ENCODE measurements at regions not wholly inside any gene's neighbourhood (a gene's known extent, or its start where the extent isn't known, plus 50 kb on each side); places are given as distances from the start of the nearest gene placed in this dataset.

- peaks cover 0 to 4% of the 10 kb centered on the region in 2 donors for H3K4me1 ChIP-seq (ENCODE audit: control insufficient read depth in 1 of 2, insufficient read depth in 2 of 2, low read length in 2 of 2)
- no peaks in the 10 kb centered on the region for H3K27me3 ChIP-seq (ENCODE audit: low read depth, low read length)
- no peaks in the 10 kb centered on the region for H3K36me3 ChIP-seq (ENCODE audit: control insufficient read depth in 1 of 2, insufficient read depth in 2 of 2, low read length in 2 of 2)
- H3K27ac ChIP-seq (ENCODE audit: low read length): no peak overlapping the region
- H3K4me3 ChIP-seq (ENCODE audit: low read depth in 1 of 2, low read length in 2 of 2): no peak overlapping the region
- peaks cover 0 to 9% of the 10 kb centered on the region in 2 donors for H3K9me3 ChIP-seq (ENCODE audit: control insufficient read depth in 1 of 2, low read length in 2 of 2)
Observed at GRCh38 chr10:60565492-60565891, 175.8 kb upstream of the ANK3 start.

- Histone ChIP-seq H3K27ac (ENCODE audit: low read length) (no peak overlapping the region), H3K9me3 (ENCODE audit: control insufficient read depth in 1 of 2, low read length in 2 of 2) (peaks cover 0 to 9% of the 10 kb centered on the region in 2 donors), H3K4me1 (ENCODE audit: control insufficient read depth in 1 of 2, insufficient read depth in 2 of 2, low read length in 2 of 2) (peaks cover 0 to 4% of the 10 kb centered on the region in 2 donors), H3K4me3 (ENCODE audit: low read depth in 1 of 2, low read length in 2 of 2) (no peak overlapping the region), H3K36me3 (ENCODE audit: control insufficient read depth in 1 of 2, insufficient read depth in 2 of 2, low read length in 2 of 2) (no peaks in the 10 kb centered on the region), H3K27me3 (ENCODE audit: low read depth, low read length) (no peaks in the 10 kb centered on the region)
Observed at GRCh38 chr10:60564475-60564874, 174.8 kb upstream of the ANK3 start.

GRCh38 chr10:60560451-60560850 is 170.8 kb upstream of the ANK3 start:
- no peak overlapping the region for H3K27ac ChIP-seq (ENCODE audit: low read length)
- no peak overlapping the region for H3K4me3 ChIP-seq (ENCODE audit: low read depth in 1 of 2, low read length in 2 of 2)
- no peaks in the 10 kb centered on the region for H3K9me3 ChIP-seq (ENCODE audit: control insufficient read depth in 1 of 2, low read length in 2 of 2)
- H3K27me3 ChIP-seq (ENCODE audit: low read depth, low read length): no peaks in the 10 kb centered on the region
- H3K4me1 ChIP-seq (ENCODE audit: control insufficient read depth in 1 of 2, insufficient read depth in 2 of 2, low read length in 2 of 2): peaks cover 0 to 4% of the 10 kb centered on the region in 2 donors
- no peaks in the 10 kb centered on the region for H3K36me3 ChIP-seq (ENCODE audit: control insufficient read depth in 1 of 2, insufficient read depth in 2 of 2, low read length in 2 of 2)

GRCh38 chr10:60555700-60556099 is 166.0 kb upstream of the ANK3 start:
- H3K4me1 ChIP-seq (ENCODE audit: control insufficient read depth in 1 of 2, insufficient read depth in 2 of 2, low read length in 2 of 2): no peaks in the 10 kb centered on the region
- peaks cover 0 to 2% of the 10 kb centered on the region in 2 donors for H3K9me3 ChIP-seq (ENCODE audit: control insufficient read depth in 1 of 2, low read length in 2 of 2)
- H3K27ac ChIP-seq (ENCODE audit: low read length): no peak overlapping the region
- H3K36me3 ChIP-seq (ENCODE audit: control insufficient read depth in 1 of 2, insufficient read depth in 2 of 2, low read length in 2 of 2): no peaks in the 10 kb centered on the region
- H3K27me3 ChIP-seq (ENCODE audit: low read depth, low read length): no peaks in the 10 kb centered on the region
- H3K4me3 ChIP-seq (ENCODE audit: low read depth in 1 of 2, low read length in 2 of 2): no peak overlapping the region

- peaks cover 0 to 2% of the 10 kb centered on the region in 2 donors for H3K9me3 ChIP-seq (ENCODE audit: control insufficient read depth in 1 of 2, low read length in 2 of 2)
- no peaks in the 10 kb centered on the region for H3K4me1 ChIP-seq (ENCODE audit: control insufficient read depth in 1 of 2, insufficient read depth in 2 of 2, low read length in 2 of 2)
- H3K36me3 ChIP-seq (ENCODE audit: control insufficient read depth in 1 of 2, insufficient read depth in 2 of 2, low read length in 2 of 2): no peaks in the 10 kb centered on the region
- H3K27ac ChIP-seq (ENCODE audit: low read length): no peak overlapping the region
- H3K27me3 ChIP-seq (ENCODE audit: low read depth, low read length): no peaks in the 10 kb centered on the region
- no peak overlapping the region for H3K4me3 ChIP-seq (ENCODE audit: low read depth in 1 of 2, low read length in 2 of 2)
Observed at GRCh38 chr10:60549686-60550085, 160.0 kb upstream of the ANK3 start.

- H3K9me3 ChIP-seq (ENCODE audit: control insufficient read depth in 1 of 2, low read length in 2 of 2): no peaks in the 10 kb centered on the region
- H3K4me1 ChIP-seq (ENCODE audit: control insufficient read depth in 1 of 2, insufficient read depth in 2 of 2, low read length in 2 of 2): peaks cover 0 to 9% of the 10 kb centered on the region in 2 donors
- no peaks in the 10 kb centered on the region for H3K27me3 ChIP-seq (ENCODE audit: low read depth, low read length)
- H3K27ac ChIP-seq (ENCODE audit: low read length): no peak overlapping the region
- no peak overlapping the region for H3K4me3 ChIP-seq (ENCODE audit: low read depth in 1 of 2, low read length in 2 of 2)
- H3K36me3 ChIP-seq (ENCODE audit: control insufficient read depth in 1 of 2, insufficient read depth in 2 of 2, low read length in 2 of 2): no peaks in the 10 kb centered on the region
Observed at GRCh38 chr10:60542657-60543056, 153.0 kb upstream of the ANK3 start.

GRCh38 chr10:60541451-60541850 is 151.8 kb upstream of the ANK3 start:
- no peak overlapping the region for H3K27ac ChIP-seq (ENCODE audit: low read length)

GRCh38 chr10:60537697-60538096 is 148.0 kb upstream of the ANK3 start:
- H3K4me3 ChIP-seq (ENCODE audit: low read depth in 1 of 2, low read length in 2 of 2): no peak overlapping the region
- no peaks in the 10 kb centered on the region for H3K36me3 ChIP-seq (ENCODE audit: control insufficient read depth in 1 of 2, insufficient read depth in 2 of 2, low read length in 2 of 2)
- no peaks in the 10 kb centered on the region for H3K27me3 ChIP-seq (ENCODE audit: low read depth, low read length)
- no peaks in the 10 kb centered on the region for H3K9me3 ChIP-seq (ENCODE audit: control insufficient read depth in 1 of 2, low read length in 2 of 2)
- H3K4me1 ChIP-seq (ENCODE audit: control insufficient read depth in 1 of 2, insufficient read depth in 2 of 2, low read length in 2 of 2): peaks cover 0 to 9% of the 10 kb centered on the region in 2 donors
- no peak overlapping the region for H3K27ac ChIP-seq (ENCODE audit: low read length)

More at GRCh38 chr10:60541451-60541850, 151.8 kb upstream of the ANK3 start:
- no peaks in the 10 kb centered on the region for H3K27me3 ChIP-seq (ENCODE audit: low read depth, low read length)
- H3K4me1 ChIP-seq (ENCODE audit: control insufficient read depth in 1 of 2, insufficient read depth in 2 of 2, low read length in 2 of 2): peaks cover 0 to 9% of the 10 kb centered on the region in 2 donors
- no peaks in the 10 kb centered on the region for H3K9me3 ChIP-seq (ENCODE audit: control insufficient read depth in 1 of 2, low read length in 2 of 2)
- no peaks in the 10 kb centered on the region for H3K36me3 ChIP-seq (ENCODE audit: control insufficient read depth in 1 of 2, insufficient read depth in 2 of 2, low read length in 2 of 2)
- no peak overlapping the region for H3K4me3 ChIP-seq (ENCODE audit: low read depth in 1 of 2, low read length in 2 of 2)

GRCh38 chr10:60536529-60537114 is 146.9 kb upstream of the ANK3 start:
- Histone ChIP-seq H3K4me3 (ENCODE audit: low read depth in 1 of 2, low read length in 2 of 2) (no peak overlapping the region), H3K36me3 (ENCODE audit: control insufficient read depth in 1 of 2, insufficient read depth in 2 of 2, low read length in 2 of 2) (no peaks in the 10 kb centered on the region), H3K27me3 (ENCODE audit: low read depth, low read length) (no peaks in the 10 kb centered on the region), H3K27ac (ENCODE audit: low read length) (no peak overlapping the region), H3K9me3 (ENCODE audit: control insufficient read depth in 1 of 2, low read length in 2 of 2) (no peaks in the 10 kb centered on the region), H3K4me1 (ENCODE audit: control insufficient read depth in 1 of 2, insufficient read depth in 2 of 2, low read length in 2 of 2) (peaks cover 0 to 7% of the 10 kb centered on the region in 2 donors)

- Histone ChIP-seq H3K4me1 (ENCODE audit: control insufficient read depth in 1 of 2, insufficient read depth in 2 of 2, low read length in 2 of 2) (no peaks in the 10 kb centered on the region), H3K4me3 (ENCODE audit: low read depth in 1 of 2, low read length in 2 of 2) (no peak overlapping the region), H3K36me3 (ENCODE audit: control insufficient read depth in 1 of 2, insufficient read depth in 2 of 2, low read length in 2 of 2) (no peaks in the 10 kb centered on the region), H3K9me3 (ENCODE audit: control insufficient read depth in 1 of 2, low read length in 2 of 2) (no peaks in the 10 kb centered on the region), H3K27me3 (ENCODE audit: low read depth, low read length) (no peaks in the 10 kb centered on the region), H3K27ac (ENCODE audit: low read length) (no peak overlapping the region)
Observed at GRCh38 chr10:60535427-60535826, 145.8 kb upstream of the ANK3 start.

- no peaks in the 10 kb centered on the region for H3K4me1 ChIP-seq (ENCODE audit: control insufficient read depth in 1 of 2, insufficient read depth in 2 of 2, low read length in 2 of 2)
- no peak overlapping the region for H3K27ac ChIP-seq (ENCODE audit: low read length)
- no peaks in the 10 kb centered on the region for H3K27me3 ChIP-seq (ENCODE audit: low read depth, low read length)
- no peaks in the 10 kb centered on the region for H3K36me3 ChIP-seq (ENCODE audit: control insufficient read depth in 1 of 2, insufficient read depth in 2 of 2, low read length in 2 of 2)
- H3K4me3 ChIP-seq (ENCODE audit: low read depth in 1 of 2, low read length in 2 of 2): no peak overlapping the region
- no peaks in the 10 kb centered on the region for H3K9me3 ChIP-seq (ENCODE audit: control insufficient read depth in 1 of 2, low read length in 2 of 2)
Observed at GRCh38 chr10:60534761-60535389, 145.2 kb upstream of the ANK3 start.
